Tibial nerve (tissue), 3 donors: ENCODE measurements at regions not wholly inside any gene's neighbourhood (a gene's known extent, or its start where the extent isn't known, plus 50 kb on each side); places are given as distances from the start of the nearest gene placed in this dataset.

Source experiments
- CTCF ChIP-seq, 5 experiments: fragments of 200-600 bp in 3 of 5; fragments of 450-650 bp in 2 of 5; sonication (generic) in 3 of 5; IDR thresholded peaks; one replicate each; pipeline ENCODE4 v1.5.1; 2016 to 2019; ENCODE audit warnings: antibody characterized with exemption in 5 of 5, mild to moderate bottlenecking in 3 of 5, moderate library complexity in 2 of 5
- POLR2A ChIP-seq, 2 donors: fragments of 450-650 bp; IDR thresholded peaks; one replicate each; pipeline ENCODE4 v1.6.1; 2017; ENCODE audit warnings: antibody characterized with exemption in 2 of 2, mild to moderate bottlenecking in 2 of 2, moderate library complexity in 2 of 2

GRCh38 chr20:60543598-60543997 lies 585.4 kb downstream of the CDH26 start:
- TF ChIP-seq POLR2A (IDR thresholded peaks at IDR 0.05) (no peak), CTCF (IDR thresholded peaks at IDR 0.05) (no peak)
